Activated CD4-positive, alpha-beta T cell treated with anti-CD3 and anti-CD28 coated beads for 24 hours (primary cell): ENCODE measurements at regions not wholly inside any gene's neighbourhood (a gene's known extent, or its start where the extent isn't known, plus 50 kb on each side); places are given as distances from the start of the nearest gene placed in this dataset.
A peak's percentile ranks its signal among the peaks of the same experiment; 100 is the strongest.
"Not testable (repeated sequence)": the region's sequence is repeated elsewhere in the genome, so short reads cannot be mapped to it uniquely, and the experiment has no call there.

Experiments used
- DNase-seq, 2 donors: peaks; one replicate each; pipeline ENCODE4 v3.0.0-alpha.2; 2020; ENCODE audit warnings: low read depth in 2 of 2

DNA sequence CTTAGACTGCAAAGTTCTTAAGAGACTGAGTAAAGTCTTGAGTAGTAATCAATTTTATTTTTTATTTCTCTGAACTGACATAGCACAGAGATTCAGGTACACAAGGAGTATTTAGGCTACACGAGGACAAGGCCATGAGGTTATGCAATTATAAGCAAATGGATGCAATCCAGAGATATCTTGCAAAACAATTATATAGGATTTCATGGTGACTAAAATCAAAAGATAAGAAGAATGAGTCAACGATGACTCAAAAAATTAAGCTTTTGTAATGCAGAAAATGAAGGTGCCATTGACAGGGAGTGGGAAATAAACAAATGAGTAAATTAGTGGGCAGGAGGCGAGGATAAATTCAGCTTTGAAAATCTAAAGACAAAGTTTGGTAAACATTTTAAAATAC, 66.7 kb upstream of the MYO3A start:
- no peak for DNase-seq

GRCh38 chr10:25869067-25869591, 64.9 kb upstream of the MYO3A start:
- no peak for DNase-seq

- DNase-seq, result no peak
Measured at GRCh38 chr10:25869609-25870008, 64.4 kb upstream of the MYO3A start.

DNA sequence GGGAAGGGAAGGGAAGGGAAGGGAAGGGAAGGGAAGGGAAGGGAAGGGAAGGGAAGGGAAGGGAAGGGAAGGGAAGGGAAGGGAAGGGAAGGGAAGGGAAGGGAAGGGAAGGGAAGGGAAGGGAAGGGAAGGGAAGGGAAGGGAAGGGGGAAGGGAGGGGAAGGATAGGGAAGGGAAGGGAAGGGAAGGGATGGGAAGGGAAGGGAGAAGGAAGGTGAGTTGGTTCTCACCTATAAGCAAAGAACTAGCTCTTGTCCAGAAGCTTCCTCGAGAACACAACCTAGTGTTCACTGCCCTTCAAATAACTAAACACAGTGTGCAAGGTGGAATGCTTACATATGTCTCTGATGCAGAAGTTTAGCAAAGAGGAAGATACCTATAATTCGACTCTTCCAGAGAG, 59.6 kb upstream of the MYO3A start:
- not testable (repeated sequence) for DNase-seq

DNA sequence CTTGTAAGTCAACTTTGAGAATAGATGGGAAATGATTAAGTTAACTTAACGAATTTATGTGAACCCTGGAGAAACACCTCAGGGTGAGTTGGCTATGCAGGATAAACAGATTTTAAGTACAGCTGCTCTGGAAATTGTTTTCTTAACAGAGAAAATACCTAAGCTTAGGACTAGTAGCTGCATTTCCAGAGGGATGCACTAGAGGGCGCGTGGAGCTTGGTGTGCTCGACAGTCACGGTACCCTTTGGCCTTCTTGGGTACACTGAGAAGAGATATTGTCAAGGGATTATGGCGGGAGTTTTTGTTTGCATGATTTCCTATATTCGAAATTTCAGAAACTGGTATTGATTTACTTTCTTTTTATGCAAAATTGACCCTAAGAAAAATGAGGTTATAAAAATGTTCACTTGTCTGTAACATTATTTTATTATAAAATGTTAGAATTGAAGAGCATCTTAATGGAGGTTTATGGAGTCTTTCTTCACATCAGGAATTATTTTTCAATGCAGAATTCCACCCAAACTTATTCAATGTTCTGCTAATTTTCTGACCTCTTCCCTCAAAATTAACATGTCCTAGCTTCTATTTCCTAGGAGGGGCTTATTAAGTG, 58.4 kb upstream of the MYO3A start:
- peak; percentile 57 to 59 for DNase-seq

- no peak for DNase-seq
Measured at GRCh38 chr10:25877296-25877695, 56.7 kb upstream of the MYO3A start.
